ENCODE measurements at regions not wholly inside any gene's neighbourhood (a gene's known extent, or its start where the extent isn't known, plus 50 kb on each side); places are given as distances from the start of the nearest gene placed in this dataset.

- no peak for TF ChIP-seq CTCF (optimal IDR thresholded peaks at IDR 0.05 in 1 of 3, IDR thresholded peaks at IDR 0.05 in 1 of 3, conservative IDR thresholded peaks at IDR 0.05 in 1 of 3; ENCODE audit: extremely low read depth in 1 of 3, insufficient read depth in 2 of 3, low read length in 3 of 3)
- TF ChIP-seq EZH2 (IDR thresholded peaks at IDR 0.05; ENCODE audit: low read length): no peak
Measured at GRCh38 chr18:8536231-8536630, 73.0 kb upstream of the RAB12 start.

Data from keratinocyte (primary cell).